IMR-90 (cell line): ENCODE measurements at regions not wholly inside any gene's neighbourhood (a gene's known extent, or its start where the extent isn't known, plus 50 kb on each side); places are given as distances from the start of the nearest gene placed in this dataset.

Source experiments
- ATAC-seq: fragments of 200-7000 bp; cut with Tn5 transposase; 2 replicates; pipeline ENCODE4 v1.9.1; 2020; ENCODE audit warnings: low read depth, mild to moderate bottlenecking, moderate library complexity
- BruUV-seq: library from RNA; stranded (reverse); fragments of 400-500 nt; replicated peaks from 2 replicates; lab custom pipeline; 2021; lab: Mats Ljungman, UMichigan
- CTCF ChIA-PET: fragments of 300-600 bp; formaldehyde crosslinking; extraction: SDS; loops from one replicate; lab custom pipeline; 2021; ENCODE audit warnings: antibody characterized with exemption; lab: Yijun Ruan, JAX
- POLR2A ChIA-PET: fragments of 300-600 bp; sonication (Branson Sonifier 250); formaldehyde crosslinking; loops from one replicate; lab custom pipeline; 2022; ENCODE audit warnings: antibody characterized with exemption; ENCODE audit not compliant: unreplicated experiment; lab: Charles Lee
- DNase-seq: peaks from one replicate; pipeline ENCODE4 v3.0.0; 2013
- H2AFZ ChIP-seq: replicated peaks from 2 replicates; pipeline ENCODE3; 2013; ENCODE audit warnings: low read length, mild to moderate bottlenecking; ENCODE audit not compliant: poor library complexity
- H2AK5ac ChIP-seq: 2 replicates; pipeline ENCODE4 v1.6.1; 2013; ENCODE audit warnings: low read depth, low read length, inconsistent platforms
- H2AK9ac ChIP-seq: replicated peaks from 2 replicates; pipeline ENCODE3; 2013; ENCODE audit warnings: mild to moderate bottlenecking, low read depth, low read length, moderate library complexity; ENCODE audit not compliant: poor library complexity
- H2BK120ac ChIP-seq: 2 replicates; pipeline ENCODE4 v1.6.1; 2013; ENCODE audit warnings: low read depth, low read length, inconsistent platforms
- H2BK15ac ChIP-seq: 3 replicates; pipeline ENCODE4 v1.6.1; 2013; ENCODE audit warnings: low read depth, low read length, inconsistent platforms
- H2BK20ac ChIP-seq: 2 replicates; pipeline ENCODE4 v1.6.1; 2013; ENCODE audit warnings: low read depth, mild to moderate bottlenecking, inconsistent platforms, low read length, moderate library complexity
- H2BK5ac ChIP-seq: 2 replicates; pipeline ENCODE4 v1.6.1; 2013; ENCODE audit warnings: mild to moderate bottlenecking, low read depth, low read length, inconsistent platforms; ENCODE audit not compliant: poor library complexity, severe bottlenecking
- H3K14ac ChIP-seq: replicated peaks from 2 replicates; pipeline ENCODE4 v1.6.1; 2013; ENCODE audit warnings: low read depth, low read length, inconsistent platforms
- H3K18ac ChIP-seq: 2 replicates; pipeline ENCODE4 v1.6.1; 2013; ENCODE audit warnings: low read depth, low read length, control low read depth
- H3K23ac ChIP-seq: 2 replicates; pipeline ENCODE4 v1.6.1; 2013; ENCODE audit warnings: low read depth, low read length, inconsistent platforms
- H3K27ac ChIP-seq: 2 replicates; pipeline ENCODE4 v1.5.1; 2013; ENCODE audit warnings: mild to moderate bottlenecking, control low read depth, low read length; ENCODE audit not compliant: insufficient read depth
- H3K27me3 ChIP-seq: 2 replicates; pipeline ENCODE4 v1.6.1; 2013; ENCODE audit warnings: low read length; ENCODE audit not compliant: control insufficient read depth, insufficient read depth
- H3K36me3 ChIP-seq: 2 replicates; pipeline ENCODE4 v1.6.1; 2013; ENCODE audit warnings: low read length, mixed read lengths; ENCODE audit not compliant: control insufficient read depth, insufficient read depth
- H3K4ac ChIP-seq: 2 replicates; pipeline ENCODE4 v1.6.1; 2013; ENCODE audit warnings: low read depth, low read length, inconsistent platforms
- H3K4me1 ChIP-seq: 2 replicates; pipeline ENCODE4 v1.6.1; 2013; ENCODE audit warnings: low read length, mixed read lengths; ENCODE audit not compliant: control insufficient read depth, insufficient read depth
- H3K4me2 ChIP-seq: 2 replicates; pipeline ENCODE4 v1.6.1; 2013; ENCODE audit warnings: low read depth, mild to moderate bottlenecking, control low read depth, low read length, moderate library complexity
- H3K4me3 ChIP-seq: 2 replicates; pipeline ENCODE4 v1.5.1; 2013; ENCODE audit warnings: low read depth, mild to moderate bottlenecking, control low read depth, low read length, moderate library complexity; ENCODE audit not compliant: insufficient read depth
- H3K56ac ChIP-seq: 2 replicates; pipeline ENCODE4 v1.6.1; 2013; ENCODE audit warnings: low read length, inconsistent platforms; ENCODE audit not compliant: insufficient read depth; ENCODE audit errors: extremely low read depth
- H3K79me1 ChIP-seq, 2 experiments: 2 replicates each; pipeline ENCODE4 v1.6.1; 2013; ENCODE audit warnings: low read length in 2 of 2, inconsistent platforms in 1 of 2, low read depth in 1 of 2
- H3K9ac ChIP-seq: 2 replicates; pipeline ENCODE4 v1.6.1; 2013; ENCODE audit warnings: low read depth, low read length, control low read depth
- H3K9me1 ChIP-seq: 2 replicates; pipeline ENCODE4 v1.6.1; 2013; ENCODE audit warnings: low read length, inconsistent platforms; ENCODE audit not compliant: insufficient read depth
- H3K9me3 ChIP-seq: 2 replicates; pipeline ENCODE4 v1.6.1; 2013; ENCODE audit warnings: low read length; ENCODE audit not compliant: control insufficient read depth, insufficient read depth
- H4K20me1 ChIP-seq: 2 replicates; pipeline ENCODE4 v1.6.1; 2013; ENCODE audit warnings: low read length, inconsistent platforms; ENCODE audit not compliant: insufficient read depth
- H4K5ac ChIP-seq: 2 replicates; pipeline ENCODE4 v1.6.1; 2013; ENCODE audit warnings: mild to moderate bottlenecking, low read depth, low read length, control low read depth
- H4K8ac ChIP-seq, 2 experiments: 2 replicates each; pipeline ENCODE4 v1.6.1; 2013; ENCODE audit warnings: low read depth in 2 of 2, low read length in 2 of 2, control low read depth in 1 of 2, inconsistent platforms in 1 of 2
- H4K91ac ChIP-seq: 2 replicates; pipeline ENCODE4 v1.6.1; 2013; ENCODE audit warnings: low read depth, low read length, inconsistent platforms; ENCODE audit not compliant: insufficient read depth
- BHLHE40 ChIP-seq: fragments of 150-350 bp; IDR thresholded peaks from 2 replicates; pipeline ENCODE4 v1.6.1; 2016; ENCODE audit warnings: mild to moderate bottlenecking, low read depth, low read length
- CHD1 ChIP-seq: IDR thresholded peaks from 2 replicates; pipeline ENCODE4 v1.6.1; 2012; ENCODE audit warnings: low read depth, low read length, improper control_type of control experiment
- FOS ChIP-seq: fragments of 150-350 bp; IDR thresholded peaks from 2 replicates; pipeline ENCODE4 v1.6.1; 2016; ENCODE audit warnings: low read depth, low read length
- MAFK ChIP-seq: IDR thresholded peaks from 2 replicates; pipeline ENCODE4 v1.6.1; 2012; ENCODE audit warnings: low read depth, low read length, improper control_type of control experiment
- MXI1 ChIP-seq: IDR thresholded peaks from 2 replicates; pipeline ENCODE4 v1.6.1; 2012; ENCODE audit warnings: low read depth, mild to moderate bottlenecking, low read length, moderate library complexity, borderline replicate concordance
- POLR2A ChIP-seq: IDR thresholded peaks from 2 replicates; pipeline ENCODE4 v1.6.1; 2012; ENCODE audit warnings: mild to moderate bottlenecking, low read depth, low read length
- RAD21 ChIP-seq: IDR thresholded peaks from 2 replicates; pipeline ENCODE4 v1.6.1; 2012; ENCODE audit warnings: low read length, improper control_type of control experiment
- RFX5 ChIP-seq: IDR thresholded peaks from 2 replicates; pipeline ENCODE4 v1.8.0; 2012; ENCODE audit warnings: low read depth, mild to moderate bottlenecking, low read length, moderate library complexity
- WGBS, 2 experiments: methylation state at CpG; one replicate each; pipeline versions ENCODE4 v1.1.5 to v1.1.7; 2013; ENCODE audit warnings: missing lambda C conversion rate in 2 of 2; ENCODE audit not compliant: insufficient read length in 1 of 2; ENCODE audit errors: extremely low coverage in 2 of 2; 5-methylcytosine and 5-hydroxymethylcytosine counted together
- dilution Hi-C: fragments of 300-500 bp; cut with HindIII; formaldehyde crosslinking; loops from one replicate; pipeline ENCODE4 v1.14.3; 2018; ENCODE audit warnings: low sequenced_read_pairs; ENCODE audit not compliant: unreplicated experiment
- in situ Hi-C: fragments of 300-500 bp; cut with MboI; formaldehyde crosslinking; loops from 3 replicates; pipeline ENCODE4 v1.14.3; 2019; ENCODE audit warnings: low sequenced_read_pairs, inconsistent platforms, mixed read lengths
- intact Hi-C: fragments of 100-400 bp; cut with micrococcal nuclease; formaldehyde crosslinking; loops from 2 replicates; pipeline ENCODE4 v1.10.0; 2022
- TF ChIP-seq, protein P1 (sequence below): fragments of 150-350 bp; IDR thresholded peaks from 2 replicates; pipeline ENCODE4 v1.6.1; 2017; ENCODE audit warnings: mild to moderate bottlenecking, antibody characterized with exemption, low read length, low read depth
- TF ChIP-seq, protein P2 (sequence below): conservative IDR thresholded peaks from 2 replicates; pipeline ENCODE4 v1.5.1; 2012; ENCODE audit warnings: mild to moderate bottlenecking, low read depth, low read length, improper control_type of control experiment
- TF ChIP-seq, protein P3 (sequence below): fragments of 150-350 bp; IDR thresholded peaks from 2 replicates; pipeline ENCODE4 v1.6.1; 2016; ENCODE audit warnings: low read depth, mild to moderate bottlenecking, low read length, moderate library complexity, borderline replicate concordance

DNA sequence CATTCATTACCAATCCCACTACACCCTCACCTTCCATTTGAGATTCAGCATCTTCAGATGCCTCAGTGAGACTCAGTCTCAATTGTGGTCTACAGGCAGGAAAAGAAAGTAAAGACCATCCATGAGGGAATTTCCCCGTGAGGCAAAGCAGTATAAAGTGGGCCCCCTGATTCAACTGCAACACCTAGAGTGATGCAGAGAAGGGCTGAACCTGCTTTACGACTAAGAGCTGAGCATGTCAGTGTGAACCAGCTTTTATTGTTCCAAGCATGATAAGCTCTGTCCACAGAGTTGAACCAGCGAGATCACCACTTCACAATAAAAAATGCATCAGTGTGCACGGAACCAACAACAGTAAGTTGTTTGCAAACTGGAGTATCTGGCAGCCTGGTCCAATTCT lies 357.6 kb upstream of the ATP5MC3 start:
- H3K18ac ChIP-seq: no peak overlapping the region
- ChIA-PET CTCF (no interaction called here), POLR2A (no interaction called here)
- no peak overlapping the region for H3K9ac ChIP-seq
- H4K20me1 ChIP-seq: no peaks in the 10 kb centered on the region
- 77% methylated on average over 2 of the region's 4 CpGs; no CpG with 5 or more reads in 1 of the 2 experiments for WGBS, 2 experiments
- intact Hi-C loops: no loop called here
- no peaks in the 10 kb centered on the region for H3K27me3 ChIP-seq
- no peaks in the 10 kb centered on the region for H3K9me3 ChIP-seq
- BruUV-seq: no TSS peak
- H3K9me1 ChIP-seq: no peaks in the 10 kb centered on the region
- H3K36me3 ChIP-seq: no peaks in the 10 kb centered on the region
- no peak overlapping the region for H2BK20ac ChIP-seq
- H2AK9ac ChIP-seq: no peak overlapping the region
- H2BK15ac ChIP-seq: no peak overlapping the region
- TF ChIP-seq CHD1 (no peak), RAD21 (no peak), MAFK (no peak), BHLHE40 (no peak), FOS (no peak), POLR2A (no peak), MXI1 (no peak), RFX5 (no peak)
- TF ChIP-seq, protein P1, sequence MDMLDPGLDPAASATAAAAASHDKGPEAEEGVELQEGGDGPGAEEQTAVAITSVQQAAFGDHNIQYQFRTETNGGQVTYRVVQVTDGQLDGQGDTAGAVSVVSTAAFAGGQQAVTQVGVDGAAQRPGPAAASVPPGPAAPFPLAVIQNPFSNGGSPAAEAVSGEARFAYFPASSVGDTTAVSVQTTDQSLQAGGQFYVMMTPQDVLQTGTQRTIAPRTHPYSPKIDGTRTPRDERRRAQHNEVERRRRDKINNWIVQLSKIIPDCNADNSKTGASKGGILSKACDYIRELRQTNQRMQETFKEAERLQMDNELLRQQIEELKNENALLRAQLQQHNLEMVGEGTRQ: no peak
- TF ChIP-seq, protein P2, sequence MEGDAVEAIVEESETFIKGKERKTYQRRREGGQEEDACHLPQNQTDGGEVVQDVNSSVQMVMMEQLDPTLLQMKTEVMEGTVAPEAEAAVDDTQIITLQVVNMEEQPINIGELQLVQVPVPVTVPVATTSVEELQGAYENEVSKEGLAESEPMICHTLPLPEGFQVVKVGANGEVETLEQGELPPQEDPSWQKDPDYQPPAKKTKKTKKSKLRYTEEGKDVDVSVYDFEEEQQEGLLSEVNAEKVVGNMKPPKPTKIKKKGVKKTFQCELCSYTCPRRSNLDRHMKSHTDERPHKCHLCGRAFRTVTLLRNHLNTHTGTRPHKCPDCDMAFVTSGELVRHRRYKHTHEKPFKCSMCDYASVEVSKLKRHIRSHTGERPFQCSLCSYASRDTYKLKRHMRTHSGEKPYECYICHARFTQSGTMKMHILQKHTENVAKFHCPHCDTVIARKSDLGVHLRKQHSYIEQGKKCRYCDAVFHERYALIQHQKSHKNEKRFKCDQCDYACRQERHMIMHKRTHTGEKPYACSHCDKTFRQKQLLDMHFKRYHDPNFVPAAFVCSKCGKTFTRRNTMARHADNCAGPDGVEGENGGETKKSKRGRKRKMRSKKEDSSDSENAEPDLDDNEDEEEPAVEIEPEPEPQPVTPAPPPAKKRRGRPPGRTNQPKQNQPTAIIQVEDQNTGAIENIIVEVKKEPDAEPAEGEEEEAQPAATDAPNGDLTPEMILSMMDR: no peak
- TF ChIP-seq, protein P3, sequence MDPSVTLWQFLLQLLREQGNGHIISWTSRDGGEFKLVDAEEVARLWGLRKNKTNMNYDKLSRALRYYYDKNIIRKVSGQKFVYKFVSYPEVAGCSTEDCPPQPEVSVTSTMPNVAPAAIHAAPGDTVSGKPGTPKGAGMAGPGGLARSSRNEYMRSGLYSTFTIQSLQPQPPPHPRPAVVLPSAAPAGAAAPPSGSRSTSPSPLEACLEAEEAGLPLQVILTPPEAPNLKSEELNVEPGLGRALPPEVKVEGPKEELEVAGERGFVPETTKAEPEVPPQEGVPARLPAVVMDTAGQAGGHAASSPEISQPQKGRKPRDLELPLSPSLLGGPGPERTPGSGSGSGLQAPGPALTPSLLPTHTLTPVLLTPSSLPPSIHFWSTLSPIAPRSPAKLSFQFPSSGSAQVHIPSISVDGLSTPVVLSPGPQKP: no peak
- no peak overlapping the region for H4K5ac ChIP-seq
- no peak overlapping the region for H3K14ac ChIP-seq
- no peak overlapping the region for H2AFZ ChIP-seq
- H3K4me2 ChIP-seq: no peak overlapping the region
- H3K79me1 ChIP-seq: no peaks in the 10 kb centered on the region
- DNase-seq (no peak), ATAC-seq (no peak)
- no peak overlapping the region for H3K4me3 ChIP-seq
- no peak overlapping the region for H4K8ac ChIP-seq
- dilution Hi-C loops: no loop called here
- no peak overlapping the region for H3K23ac ChIP-seq
- H3K27ac ChIP-seq: no peak overlapping the region
- no peak overlapping the region for H2BK5ac ChIP-seq
- H3K4me1 ChIP-seq: no peaks in the 10 kb centered on the region
- H2BK120ac ChIP-seq: no peak overlapping the region
- H3K56ac ChIP-seq: no peak overlapping the region
- in situ Hi-C loops: no loop called here
- H3K4ac ChIP-seq: no peak overlapping the region
- H2AK5ac ChIP-seq: no peak overlapping the region
- H4K91ac ChIP-seq: no peak overlapping the region
